ENCODE measurements at regions not wholly inside any gene's neighbourhood (a gene's known extent, or its start where the extent isn't known, plus 50 kb on each side); places are given as distances from the start of the nearest gene placed in this dataset.

- Histone ChIP-seq H2AK5ac (ENCODE audit: low read depth, low read length) (no peak overlapping the region), H4K20me1 (replicated peaks in 1 of 2; ENCODE audit: control insufficient read depth in 1 of 2, insufficient read depth in 2 of 2, low read length in 2 of 2) (no peaks in the 10 kb centered on the region), H3K4ac (replicated peaks; ENCODE audit: insufficient read length, low read depth, low read length) (no peak overlapping the region), H3K9me3 (ENCODE audit: insufficient read depth in 2 of 2, low read depth in 1 of 2, low read length in 1 of 2) (no peaks in the 10 kb centered on the region), H3K14ac (ENCODE audit: insufficient read length) (no peak overlapping the region), H3K9ac (replicated peaks in 1 of 4; ENCODE audit: extremely low read depth in 1 of 4, low read depth in 3 of 4, low read length in 3 of 4) (no peak overlapping the region), H3K4me1 (replicated peaks in 1 of 4; ENCODE audit: control insufficient read depth in 3 of 4, insufficient read depth in 4 of 4, low read length in 3 of 4) (peaks cover 0 to 6% (median 3%) of the 10 kb centered on the region in 4 experiments; a peak in 3 of 7 replicates), H4K91ac (replicated peaks; ENCODE audit: insufficient read length, low read length) (no peak overlapping the region), H2BK12ac (ENCODE audit: low read depth, low read length) (no peak overlapping the region; the same call in 1 of the 2 replicates), H3K27ac (ENCODE audit: low read depth, low read length) (no peak overlapping the region), H3K79me1 (ENCODE audit: low read depth, low read length) (no peaks in the 10 kb centered on the region), H3K18ac (ENCODE audit: extremely low read depth, low read length) (no peak overlapping the region), H3K4me3 (ENCODE audit: extremely low read depth in 1 of 4, insufficient read depth in 2 of 4, low read depth in 3 of 4, low read length in 4 of 4) (no peak overlapping the region), H2AFZ (ENCODE audit: low read length) (no peak overlapping the region), H3K23ac (ENCODE audit: insufficient read length) (no peak overlapping the region), H4K5ac (ENCODE audit: insufficient read length, low read depth, low read length) (no peak overlapping the region), H2BK15ac (ENCODE audit: low read length) (no peak overlapping the region), H4K8ac (ENCODE audit: extremely low read depth, insufficient read depth, low read length) (no peak overlapping the region), H3K36me3 (ENCODE audit: control insufficient read depth in 2 of 4, insufficient read depth in 4 of 4, low read length in 3 of 4) (no peaks in the 10 kb centered on the region), H3K56ac (replicated peaks; ENCODE audit: insufficient read length, low read depth, low read length) (no peak overlapping the region), H3K23me2 (ENCODE audit: low read depth, low read length) (no peaks in the 10 kb centered on the region), H2BK5ac (ENCODE audit: low read depth, low read length) (no peak overlapping the region), H3K4me2 (ENCODE audit: insufficient read depth in 1 of 2, low read depth in 2 of 2, low read length in 2 of 2) (no peak overlapping the region), H3K27me3 (replicated peaks in 1 of 4; ENCODE audit: control insufficient read depth in 3 of 4, extremely low read depth in 1 of 4, insufficient read depth in 3 of 4, low read length in 3 of 4) (no peaks in the 10 kb centered on the region), H2BK20ac (ENCODE audit: low read length) (no peak overlapping the region), H2BK120ac (replicated peaks; ENCODE audit: low read depth, low read length) (no peak overlapping the region), H3K79me2 (ENCODE audit: control insufficient read depth in 1 of 2, insufficient read depth in 2 of 2, low read length in 2 of 2) (no peaks in the 10 kb centered on the region)
- CTCF ChIA-PET (ENCODE audit: partially characterized antibody): interaction anchor here (0.5 to 1.9 kb wide), 4 partner anchors 10 to 74 kb away, joined by 3 to 4 read pairs (median 4); no protein-coding TSS in a partner anchor
- WGBS, 2 experiments (ENCODE audit: extremely low coverage in 1 of 2, insufficient coverage in 1 of 2, insufficient read length in 1 of 2, insufficient replicate concordance in 2 of 2, low coverage in 1 of 2, low lambda C conversion rate in 2 of 2, missing lambda C conversion rate in 1 of 2): 95% methylated on average over 4 of the region's 4 CpGs; no CpG with 5 or more reads in 1 of the 2 experiments
- TF ChIP-seq SAP30 (IDR thresholded peaks at IDR 0.05; ENCODE audit: insufficient read depth, insufficient replicate concordance, low read length) (no peak), TAF1 (IDR thresholded peaks at IDR 0.05; ENCODE audit: low read depth, low read length) (no peak), POLR2A (IDR thresholded peaks at IDR 0.05; ENCODE audit: control extremely low read depth in 1 of 2, low read depth in 2 of 2, low read length in 2 of 2) (no peak), KDM4A (IDR thresholded peaks at IDR 0.05; ENCODE audit: low read depth, low read length, severe bottlenecking) (no peak), RFX5 (IDR thresholded peaks at IDR 0.05; ENCODE audit: borderline replicate concordance, low read depth, low read length) (no peak), CBX5 (IDR thresholded peaks at IDR 0.05; ENCODE audit: low read depth, low read length) (no peak), NRF1 (IDR thresholded peaks at IDR 0.05; ENCODE audit: low read depth, low read length) (no peak), SP4 (IDR thresholded peaks at IDR 0.05; ENCODE audit: low read length) (no peak), BRCA1 (IDR thresholded peaks at IDR 0.05; ENCODE audit: low read depth, low read length) (no peak), HDAC6 (IDR thresholded peaks at IDR 0.05; ENCODE audit: low read depth, low read length) (no peak), MAX (IDR thresholded peaks at IDR 0.05) (no peak), SRF (IDR thresholded peaks at IDR 0.05; ENCODE audit: low read depth, low read length) (no peak)
- POLR2A ChIA-PET (ENCODE audit: partially characterized antibody): no interaction called here
- no peak for DNase-seq (ENCODE audit: low read depth in 1 of 2, low spot score in 2 of 2)
- FAIRE-seq: no peak
Observed at GRCh38 chr3:193895409-193895808, 240.5 kb upstream of the HES1 start.

Measured in H1 (cell line).